Muscle of leg (tissue), 3 donors: ENCODE measurements at regions not wholly inside any gene's neighbourhood (a gene's known extent, or its start where the extent isn't known, plus 50 kb on each side); places are given as distances from the start of the nearest gene placed in this dataset.
A peak's percentile ranks its signal among the peaks of the same experiment; 100 is the strongest.
"Not testable (repeated sequence)": the region's sequence is repeated elsewhere in the genome, so short reads cannot be mapped to it uniquely, and the experiment has no call there.

ENCODE experiments used
- DNase-seq: peaks from one replicate; pipeline ENCODE4 v3.0.0; 2013
- H3K27ac ChIP-seq: one replicate; pipeline ENCODE4 v1.5.1; 2013; ENCODE audit warnings: mild to moderate bottlenecking, low read length, control low read depth
- H3K27me3 ChIP-seq: one replicate; pipeline ENCODE4 v1.6.1; 2013; ENCODE audit warnings: low read length; ENCODE audit not compliant: control insufficient read depth, insufficient read depth
- H3K36me3 ChIP-seq: one replicate; pipeline ENCODE4 v1.6.1; 2013; ENCODE audit warnings: low read length; ENCODE audit not compliant: control insufficient read depth, insufficient read depth
- H3K4me1 ChIP-seq: one replicate; pipeline ENCODE4 v1.6.1; 2013; ENCODE audit warnings: low read length; ENCODE audit not compliant: control insufficient read depth, insufficient read depth
- H3K4me3 ChIP-seq: one replicate; pipeline ENCODE4 v1.5.1; 2013; ENCODE audit warnings: low read length, control low read depth
- H3K9me3 ChIP-seq: replicated peaks from 2 replicates; pipeline ENCODE4 v1.6.1; 2013; ENCODE audit warnings: low read depth, low read length; ENCODE audit not compliant: control insufficient read depth
- WGBS: methylation state at CpG from one replicate; pipeline ENCODE4 v1.1.5; 2013; ENCODE audit warnings: missing lambda C conversion rate; ENCODE audit not compliant: insufficient coverage; 5-methylcytosine and 5-hydroxymethylcytosine counted together

GRCh38 chr4:18103876-18104605 is 82.5 kb upstream of the LCORL start:
- no peaks in the 10 kb centered on the region for H3K9me3 ChIP-seq
- H3K27ac ChIP-seq, result no peak overlapping the region
- WGBS, result no CpG with 5 or more reads among the region's 3 CpGs
- DNase-seq, result peak; percentile 26
- H3K27me3 ChIP-seq, result no peaks in the 10 kb centered on the region
- no peaks in the 10 kb centered on the region for H3K36me3 ChIP-seq
- no peak overlapping the region for H3K4me3 ChIP-seq
- no peaks in the 10 kb centered on the region for H3K4me1 ChIP-seq

GRCh38 chr4:18100657-18101056 is 79.1 kb upstream of the LCORL start:
- WGBS, result 49% methylated on average over 2 of the region's 4 CpGs

DNA sequence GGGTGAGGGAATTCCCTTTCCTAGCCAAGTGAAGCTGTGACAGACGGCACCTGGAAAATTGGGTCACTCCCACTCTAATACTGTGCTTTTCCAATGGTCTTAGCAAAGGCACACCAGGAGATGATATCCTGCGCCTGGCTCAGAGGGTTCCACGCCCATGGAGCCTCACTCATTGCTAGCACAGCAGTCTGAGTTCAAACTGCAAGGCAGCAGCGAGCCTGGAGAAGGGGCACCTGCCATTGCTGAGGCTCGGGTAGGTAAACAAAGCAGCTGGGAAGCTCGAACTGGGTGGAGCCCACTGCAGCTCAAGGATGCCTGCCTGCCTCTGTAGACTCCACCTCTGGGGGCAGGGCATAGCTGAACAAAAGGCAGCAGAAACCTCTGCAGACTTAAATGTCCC is 68.9 kb upstream of the LCORL start:
- not testable (repeated sequence) for H3K27ac ChIP-seq, DNase-seq, H3K27me3 ChIP-seq, H3K4me1 ChIP-seq, H3K4me3 ChIP-seq, H3K36me3 ChIP-seq, H3K9me3 ChIP-seq
- 68% methylated on average over 4 of the region's 6 CpGs for WGBS

More at GRCh38 chr4:18100657-18101056, 79.1 kb upstream of the LCORL start:
- H3K27ac ChIP-seq, result no peak overlapping the region
- no peaks in the 10 kb centered on the region for H3K4me1 ChIP-seq
- H3K4me3 ChIP-seq, result no peak overlapping the region
- H3K36me3 ChIP-seq, result no peaks in the 10 kb centered on the region
- no peak for DNase-seq
- no peaks in the 10 kb centered on the region for H3K9me3 ChIP-seq
- no peaks in the 10 kb centered on the region for H3K27me3 ChIP-seq

DNA sequence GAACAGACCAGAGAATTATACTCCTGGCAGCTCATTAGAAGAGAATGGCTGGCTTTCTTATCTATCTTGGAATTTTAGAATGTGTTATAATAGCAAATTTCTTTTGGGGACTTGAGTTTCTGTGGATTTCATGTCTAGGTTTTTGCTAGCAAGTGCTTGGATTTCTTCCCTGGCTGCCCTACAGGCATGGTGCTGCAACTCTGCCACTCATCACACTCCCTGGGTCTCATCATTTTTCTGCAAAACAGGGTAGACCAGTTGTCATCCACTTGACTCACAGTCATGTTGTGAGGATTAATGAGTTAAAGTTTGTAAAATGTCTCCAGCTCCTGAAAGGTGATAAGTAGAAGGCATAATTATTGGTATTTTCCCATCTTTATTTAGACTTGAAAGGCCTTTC is 60.7 kb upstream of the LCORL start:
- no peak overlapping the region for H3K4me3 ChIP-seq
- no peaks in the 10 kb centered on the region for H3K4me1 ChIP-seq
- H3K9me3 ChIP-seq, result no peaks in the 10 kb centered on the region
- no peaks in the 10 kb centered on the region for H3K36me3 ChIP-seq
- H3K27ac ChIP-seq, result no peak overlapping the region
- H3K27me3 ChIP-seq, result no peaks in the 10 kb centered on the region
- no peak for DNase-seq

GRCh38 chr4:18081708-18082107 is 60.2 kb upstream of the LCORL start:
- DNase-seq, result no peak
- Histone ChIP-seq H3K9me3 (no peaks in the 10 kb centered on the region), H3K27me3 (no peaks in the 10 kb centered on the region), H3K27ac (no peak overlapping the region), H3K4me3 (no peak overlapping the region), H3K4me1 (no peaks in the 10 kb centered on the region), H3K36me3 (no peaks in the 10 kb centered on the region)
- WGBS, result no CpG with 5 or more reads among the region's 3 CpGs

GRCh38 chr4:18077808-18078207 is 56.3 kb upstream of the LCORL start:
- Histone ChIP-seq H3K36me3 (no peaks in the 10 kb centered on the region), H3K27me3 (no peaks in the 10 kb centered on the region), H3K4me3 (no peak overlapping the region), H3K4me1 (no peaks in the 10 kb centered on the region), H3K9me3 (no peaks in the 10 kb centered on the region), H3K27ac (no peak overlapping the region)
- peak; percentile 15 for DNase-seq
- WGBS, result 36% methylated on average over 4 of the region's 5 CpGs

DNA sequence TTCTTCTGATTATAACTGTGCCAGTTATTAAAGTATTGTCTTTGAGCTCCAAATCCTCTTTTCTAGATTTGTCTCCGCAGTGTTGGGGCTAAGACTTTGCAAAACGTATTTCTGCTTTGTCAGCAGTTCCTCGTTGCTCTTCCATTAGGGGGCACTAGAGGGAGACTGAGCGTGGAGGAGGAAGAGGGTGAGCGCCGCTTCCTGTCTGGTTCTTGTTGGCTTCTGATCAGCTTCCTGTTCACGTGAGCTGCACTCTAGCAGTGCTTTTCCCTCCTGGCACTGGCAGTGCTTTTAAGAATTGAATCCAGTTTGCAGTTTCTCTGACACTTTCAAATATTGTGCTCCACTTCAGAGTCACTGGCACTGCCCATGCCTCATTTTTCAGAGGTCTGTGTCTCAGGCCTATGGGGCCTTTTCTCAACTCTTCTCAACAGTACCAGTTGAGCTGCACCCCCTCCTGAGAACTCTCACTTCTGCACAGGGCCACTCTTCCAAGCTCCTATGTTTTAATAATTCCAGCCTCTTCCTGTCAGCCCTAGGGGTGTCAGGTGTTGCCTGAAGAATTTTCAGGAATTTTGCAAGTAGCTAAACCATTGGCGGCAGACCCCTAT is 54.4 kb upstream of the LCORL start:
- DNase-seq, result peak; percentile 27
- H3K36me3 ChIP-seq, result no peaks in the 10 kb centered on the region
- no peaks in the 10 kb centered on the region for H3K9me3 ChIP-seq
- no peak overlapping the region for H3K27ac ChIP-seq
- no peaks in the 10 kb centered on the region for H3K27me3 ChIP-seq
- H3K4me1 ChIP-seq, result no peaks in the 10 kb centered on the region
- H3K4me3 ChIP-seq, result no peak overlapping the region
- WGBS, result 69% methylated on average over 8 of the region's 8 CpGs

DNA sequence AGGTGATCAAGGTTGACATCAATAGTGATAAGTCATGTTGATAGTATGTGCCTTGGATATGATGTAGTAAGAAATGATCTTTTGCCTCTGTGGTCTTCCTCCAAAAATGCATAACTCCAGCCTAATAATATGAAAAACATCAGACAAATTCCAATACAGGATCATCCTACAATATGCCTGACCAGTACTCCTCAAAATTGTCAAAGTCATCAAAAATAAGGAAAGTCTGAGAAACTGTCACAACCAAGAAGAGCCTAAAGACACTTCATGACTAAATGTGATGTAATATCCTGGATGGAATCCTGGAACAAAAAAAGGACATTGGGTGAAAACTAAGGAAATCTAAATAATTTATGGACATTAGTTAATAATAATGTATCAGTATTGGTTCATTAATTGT is 50.3 kb upstream of the LCORL start:
- H3K36me3 ChIP-seq, result no peaks in the 10 kb centered on the region
- no peaks in the 10 kb centered on the region for H3K4me1 ChIP-seq
- no peak overlapping the region for H3K27ac ChIP-seq
- H3K4me3 ChIP-seq, result no peak overlapping the region
- DNase-seq, result no peak
- no peaks in the 10 kb centered on the region for H3K27me3 ChIP-seq
- H3K9me3 ChIP-seq, result no peaks in the 10 kb centered on the region
